ENCODE measurements at regions not wholly inside any gene's neighbourhood (a gene's known extent, or its start where the extent isn't known, plus 50 kb on each side); places are given as distances from the start of the nearest gene placed in this dataset.

DNA sequence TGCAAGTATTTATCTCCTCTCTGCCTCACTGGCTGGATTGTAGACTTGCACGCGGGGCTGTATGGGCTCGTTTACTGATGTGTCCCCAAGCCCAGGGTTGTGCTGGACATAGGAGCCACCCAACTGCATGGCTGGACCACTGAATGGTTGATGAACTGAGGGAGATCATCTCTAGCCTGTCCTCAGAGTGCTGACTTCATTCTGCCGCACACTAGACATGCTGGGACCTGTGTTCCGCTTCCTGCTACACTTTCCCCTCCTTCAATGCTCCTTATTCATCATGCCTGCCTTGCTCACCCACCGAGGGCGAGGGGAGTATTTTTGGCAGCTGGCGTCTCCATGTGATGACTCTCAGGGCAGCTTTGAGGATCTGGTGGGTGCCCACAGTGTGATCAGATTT is 440.2 kb downstream of the GLRX3 start:
- TF ChIP-seq, protein P1, sequence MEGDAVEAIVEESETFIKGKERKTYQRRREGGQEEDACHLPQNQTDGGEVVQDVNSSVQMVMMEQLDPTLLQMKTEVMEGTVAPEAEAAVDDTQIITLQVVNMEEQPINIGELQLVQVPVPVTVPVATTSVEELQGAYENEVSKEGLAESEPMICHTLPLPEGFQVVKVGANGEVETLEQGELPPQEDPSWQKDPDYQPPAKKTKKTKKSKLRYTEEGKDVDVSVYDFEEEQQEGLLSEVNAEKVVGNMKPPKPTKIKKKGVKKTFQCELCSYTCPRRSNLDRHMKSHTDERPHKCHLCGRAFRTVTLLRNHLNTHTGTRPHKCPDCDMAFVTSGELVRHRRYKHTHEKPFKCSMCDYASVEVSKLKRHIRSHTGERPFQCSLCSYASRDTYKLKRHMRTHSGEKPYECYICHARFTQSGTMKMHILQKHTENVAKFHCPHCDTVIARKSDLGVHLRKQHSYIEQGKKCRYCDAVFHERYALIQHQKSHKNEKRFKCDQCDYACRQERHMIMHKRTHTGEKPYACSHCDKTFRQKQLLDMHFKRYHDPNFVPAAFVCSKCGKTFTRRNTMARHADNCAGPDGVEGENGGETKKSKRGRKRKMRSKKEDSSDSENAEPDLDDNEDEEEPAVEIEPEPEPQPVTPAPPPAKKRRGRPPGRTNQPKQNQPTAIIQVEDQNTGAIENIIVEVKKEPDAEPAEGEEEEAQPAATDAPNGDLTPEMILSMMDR (IDR thresholded peaks at IDR 0.05 in 4 of 5, conservative IDR thresholded peaks at IDR 0.05 in 1 of 5) = no peak
- TF ChIP-seq POLR2A (IDR thresholded peaks at IDR 0.05) = no peak
